H1 (cell line): ENCODE measurements at regions not wholly inside any gene's neighbourhood (a gene's known extent, or its start where the extent isn't known, plus 50 kb on each side); places are given as distances from the start of the nearest gene placed in this dataset.

Source experiments
- CTCF ChIA-PET: fragments of 300-600 bp; sonication (Branson Sonifier 250); formaldehyde crosslinking; loops from one replicate; lab custom pipeline; 2021; ENCODE audit not compliant: partially characterized antibody; lab: Charles Lee
- POLR2A ChIA-PET: fragments of 300-600 bp; sonication (Branson Sonifier 250); formaldehyde crosslinking; loops from one replicate; lab custom pipeline; 2021; ENCODE audit warnings: inconsistent platforms; ENCODE audit not compliant: partially characterized antibody; lab: Charles Lee
- DNase-seq, 2 experiments: peaks; one replicate each; pipeline versions ENCODE4 v3.0.0 to v3.0.0-alpha.2; 2010 to 2022; ENCODE audit warnings: low spot score in 2 of 2, low read depth in 1 of 2, mixed read lengths in 1 of 2
- FAIRE-seq: peaks from 2 replicates; lab custom pipeline; 2011; peaks lifted over from hg19 to GRCh38; lab: Jason Lieb, UNC
- H2AFZ ChIP-seq: 2 replicates; pipeline ENCODE4 v1.8.1; 2012; ENCODE audit warnings: low read length, inconsistent platforms
- H2AK5ac ChIP-seq: 2 replicates; pipeline ENCODE4 v1.6.1; 2013; ENCODE audit warnings: low read depth, low read length
- H2BK120ac ChIP-seq: replicated peaks from 2 replicates; pipeline ENCODE3; 2013; ENCODE audit warnings: low read depth, low read length, inconsistent platforms
- H2BK12ac ChIP-seq: 2 replicates; pipeline ENCODE4 v1.6.1; 2013; ENCODE audit warnings: low read depth, low read length
- H2BK15ac ChIP-seq: 2 replicates; pipeline ENCODE4 v1.6.1; 2013; ENCODE audit warnings: low read length
- H2BK20ac ChIP-seq: 2 replicates; pipeline ENCODE4 v1.6.1; 2013; ENCODE audit warnings: low read length
- H2BK5ac ChIP-seq: 2 replicates; pipeline ENCODE4 v1.6.1; 2013; ENCODE audit warnings: low read depth, low read length
- H3K14ac ChIP-seq: 2 replicates; pipeline ENCODE4 v1.6.1; 2013; ENCODE audit warnings: inconsistent platforms; ENCODE audit not compliant: insufficient read length
- H3K18ac ChIP-seq: 2 replicates; pipeline ENCODE4 v1.6.1; 2013; ENCODE audit warnings: low read length; ENCODE audit errors: extremely low read depth
- H3K23ac ChIP-seq: 2 replicates; pipeline ENCODE4 v1.6.1; 2013; ENCODE audit warnings: inconsistent platforms; ENCODE audit not compliant: insufficient read length
- H3K23me2 ChIP-seq: 2 replicates; pipeline ENCODE4 v1.6.1; 2013; ENCODE audit warnings: low read depth, low read length
- H3K27ac ChIP-seq: 2 replicates; pipeline ENCODE4 v1.6.1; 2011; ENCODE audit warnings: low read depth, low read length, inconsistent platforms
- H3K27me3 ChIP-seq, 4 experiments: replicated peaks in 1 of 4; 1 replicate in 1 of 4; 2 replicates in 3 of 4; pipeline versions ENCODE4 v1.6.1 to v1.8.1; 2011 to 2013; ENCODE audit warnings: low read length in 3 of 4, mild to moderate bottlenecking in 3 of 4, inconsistent platforms in 2 of 4, mixed read lengths in 2 of 4, moderate library complexity in 1 of 4; ENCODE audit not compliant: control insufficient read depth in 3 of 4, insufficient read depth in 3 of 4; ENCODE audit errors: extremely low read depth in 1 of 4
- H3K36me3 ChIP-seq, 4 experiments: 2 replicates each; pipeline versions ENCODE4 v1.6.1 to v1.8.1; 2011 to 2013; ENCODE audit warnings: mild to moderate bottlenecking in 4 of 4, low read length in 3 of 4, moderate library complexity in 2 of 4, control low read depth in 1 of 4, inconsistent platforms in 1 of 4; ENCODE audit not compliant: insufficient read depth in 4 of 4, control insufficient read depth in 2 of 4
- H3K4ac ChIP-seq: replicated peaks from 2 replicates; pipeline ENCODE3; 2013; ENCODE audit warnings: low read length, low read depth, mixed read lengths, inconsistent platforms; ENCODE audit not compliant: insufficient read length
- H3K4me1 ChIP-seq, 4 experiments: replicated peaks in 1 of 4; 1 replicate in 1 of 4; 2 replicates in 3 of 4; pipeline versions ENCODE4 v1.6.1 to v1.8.1; 2011 to 2013; ENCODE audit warnings: low read length in 3 of 4, inconsistent platforms in 2 of 4, mixed read lengths in 1 of 4; ENCODE audit not compliant: insufficient read depth in 4 of 4, control insufficient read depth in 3 of 4
- H3K4me2 ChIP-seq, 2 experiments: 2 replicates each; pipeline versions ENCODE4 v1.6.1 to v1.8.1; 2011 to 2013; ENCODE audit warnings: low read depth in 2 of 2, low read length in 2 of 2, control low read depth in 1 of 2, inconsistent platforms in 1 of 2, mild to moderate bottlenecking in 1 of 2; ENCODE audit not compliant: insufficient read depth in 1 of 2
- H3K4me3 ChIP-seq, 4 experiments: fragments of 200-600, 300-600 bp in 1 of 4; sonication (generic), shearing (Covaris generic), sonication (Bioruptor Twin) in 1 of 4; 2 replicates each; pipeline versions ENCODE4 v1.5.1 to v1.8.1; 2011 to 2016; ENCODE audit warnings: low read length in 4 of 4, low read depth in 3 of 4, control low read depth in 2 of 4, inconsistent platforms in 2 of 4, mild to moderate bottlenecking in 2 of 4, mixed read lengths in 1 of 4, moderate library complexity in 1 of 4; ENCODE audit not compliant: insufficient read depth in 2 of 4; ENCODE audit errors: extremely low read depth in 1 of 4
- H3K56ac ChIP-seq: replicated peaks from 2 replicates; pipeline ENCODE3; 2013; ENCODE audit warnings: low read depth, mild to moderate bottlenecking, mixed read lengths, low read length, inconsistent platforms; ENCODE audit not compliant: insufficient read length
- H3K79me1 ChIP-seq: 2 replicates; pipeline ENCODE4 v1.6.1; 2013; ENCODE audit warnings: low read depth, low read length, control low read depth
- H3K79me2 ChIP-seq, 2 experiments: 2 replicates each; pipeline versions ENCODE4 v1.6.1 to v1.8.1; 2012 to 2013; ENCODE audit warnings: low read length in 2 of 2, mild to moderate bottlenecking in 2 of 2, inconsistent platforms in 1 of 2; ENCODE audit not compliant: insufficient read depth in 2 of 2, control insufficient read depth in 1 of 2
- H3K9ac ChIP-seq, 4 experiments: replicated peaks in 1 of 4; 1 replicate in 1 of 4; 2 replicates in 3 of 4; pipeline versions ENCODE4 v1.6.1 to v1.8.1; 2011 to 2013; ENCODE audit warnings: low read depth in 3 of 4, low read length in 3 of 4, control low read depth in 2 of 4, mild to moderate bottlenecking in 2 of 4, moderate library complexity in 2 of 4, inconsistent platforms in 1 of 4; ENCODE audit errors: extremely low read depth in 1 of 4
- H3K9me3 ChIP-seq, 2 experiments: 2 replicates each; pipeline versions ENCODE4 v1.6.1 to v1.8.1; 2012 to 2013; ENCODE audit warnings: mild to moderate bottlenecking in 2 of 2, moderate library complexity in 2 of 2, control low read depth in 1 of 2, inconsistent platforms in 1 of 2, low read depth in 1 of 2, low read length in 1 of 2, mixed read lengths in 1 of 2; ENCODE audit not compliant: insufficient read depth in 2 of 2
- H4K20me1 ChIP-seq, 2 experiments: replicated peaks in 1 of 2; 2 replicates each; pipeline versions ENCODE3 to v1.8.1; 2011 to 2013; ENCODE audit warnings: inconsistent platforms in 2 of 2, low read length in 2 of 2, mild to moderate bottlenecking in 1 of 2; ENCODE audit not compliant: insufficient read depth in 2 of 2, control insufficient read depth in 1 of 2
- H4K5ac ChIP-seq: 2 replicates; pipeline ENCODE4 v1.6.1; 2013; ENCODE audit warnings: low read length, low read depth, mixed read lengths, inconsistent platforms; ENCODE audit not compliant: insufficient read length
- H4K8ac ChIP-seq: 2 replicates; pipeline ENCODE4 v1.8.0; 2013; ENCODE audit warnings: mild to moderate bottlenecking, moderate library complexity, low read length, inconsistent platforms; ENCODE audit not compliant: insufficient read depth; ENCODE audit errors: extremely low read depth
- H4K91ac ChIP-seq: replicated peaks from 2 replicates; pipeline ENCODE3; 2013; ENCODE audit warnings: low read length, mixed read lengths, inconsistent platforms; ENCODE audit not compliant: insufficient read length
- GABPA ChIP-seq: IDR thresholded peaks from 2 replicates; pipeline ENCODE4 v1.6.1; 2011; ENCODE audit warnings: mild to moderate bottlenecking, low read length, moderate library complexity, borderline replicate concordance; ENCODE audit not compliant: insufficient read depth
- KDM4A ChIP-seq: IDR thresholded peaks from one replicate; pipeline ENCODE4 v1.7.1; 2012; ENCODE audit warnings: low read depth, mild to moderate bottlenecking, moderate library complexity, low read length, inconsistent platforms; ENCODE audit not compliant: severe bottlenecking
- WGBS, 2 experiments: shearing (Covaris generic) in 1 of 2; methylation state at CpG; one replicate each; pipeline versions ENCODE4 v1.1.6 to v1.1.7; 2013 to 2015; ENCODE audit warnings: low lambda C conversion rate in 2 of 2, mixed read lengths in 2 of 2, inconsistent platforms in 1 of 2, low coverage in 1 of 2, missing lambda C conversion rate in 1 of 2; ENCODE audit not compliant: insufficient replicate concordance in 2 of 2, insufficient coverage in 1 of 2, insufficient read length in 1 of 2; ENCODE audit errors: extremely low coverage in 1 of 2, missing lambda C conversion rate in 1 of 2; 5-methylcytosine and 5-hydroxymethylcytosine counted together

GRCh38 chr17:72370819-72371218, 250.0 kb downstream of the SOX9 start:
- no peak overlapping the region for H3K27ac ChIP-seq
- no peak overlapping the region for H3K4me3 ChIP-seq
- H2BK20ac ChIP-seq = no peak overlapping the region
- no peaks in the 10 kb centered on the region for H4K20me1 ChIP-seq
- no peak overlapping the region for H3K4ac ChIP-seq
- no peak overlapping the region for H4K8ac ChIP-seq
- no peak overlapping the region for H2BK5ac ChIP-seq
- no peak overlapping the region for H4K91ac ChIP-seq
- H3K79me1 ChIP-seq = no peaks in the 10 kb centered on the region; the same call in 1 of the 2 replicates
- H3K9me3 ChIP-seq = no peaks in the 10 kb centered on the region
- ChIA-PET CTCF (interaction anchor here (0.9 to 1.3 kb wide), 2 partner anchors 9 to 10 kb away, joined by 3 to 5 read pairs; no protein-coding TSS in a partner anchor), POLR2A (interaction anchor here (0.5 to 1.7 kb wide), 2 partner anchors 11 to 193 kb away, joined by 3 to 8 read pairs; no protein-coding TSS in a partner anchor)
- no peak overlapping the region for H3K56ac ChIP-seq
- no peak for DNase-seq
- no peak overlapping the region for H3K9ac ChIP-seq
- H2BK12ac ChIP-seq = no peak overlapping the region
- 97% methylated on average over 4 of the region's 4 CpGs; no CpG with 5 or more reads in 1 of the 2 experiments for WGBS, 2 experiments
- H3K23ac ChIP-seq = no peak overlapping the region
- no peak overlapping the region for H4K5ac ChIP-seq
- no peaks in the 10 kb centered on the region for H3K36me3 ChIP-seq
- H2AFZ ChIP-seq = no peak overlapping the region
- no peak overlapping the region for H3K14ac ChIP-seq
- no peak overlapping the region for H2BK120ac ChIP-seq
- H3K4me2 ChIP-seq = no peak overlapping the region
- H2AK5ac ChIP-seq = no peak overlapping the region
- H3K23me2 ChIP-seq = no peaks in the 10 kb centered on the region
- no peak overlapping the region for H3K18ac ChIP-seq
- no peak for FAIRE-seq
- peaks cover 0 to 11% (median 4%) of the 10 kb centered on the region in 4 experiments; a peak in 4 of 7 replicates for H3K4me1 ChIP-seq
- no peaks in the 10 kb centered on the region for H3K79me2 ChIP-seq
- no peak overlapping the region for H2BK15ac ChIP-seq
- no peaks in the 10 kb centered on the region for H3K27me3 ChIP-seq
- TF ChIP-seq GABPA (no peak), KDM4A (no peak)
